SJSA1 (cell line): ENCODE measurements at regions not wholly inside any gene's neighbourhood (a gene's known extent, or its start where the extent isn't known, plus 50 kb on each side); places are given as distances from the start of the nearest gene placed in this dataset.

Experiments used
- DNase-seq, 2 experiments: peaks; one replicate each; pipeline ENCODE4 v3.0.0-alpha.2; 2015 to 2020; ENCODE audit warnings: low spot score in 2 of 2, low read depth in 1 of 2
- H3K27ac ChIP-seq: fragments of 250-450 bp; sonication (Bioruptor Pico); 2 replicates; pipeline ENCODE4 v1.5.1; 2020; ENCODE audit warnings: mild to moderate bottlenecking, moderate library complexity
- H3K27me3 ChIP-seq: fragments of 250-450 bp; sonication (Bioruptor Pico); replicated peaks from 2 replicates; pipeline ENCODE4 v1.5.1; 2020; ENCODE audit warnings: mild to moderate bottlenecking, moderate library complexity
- H3K36me3 ChIP-seq: fragments of 250-450 bp; sonication (Bioruptor Pico); 2 replicates; pipeline ENCODE4 v1.5.1; 2020; ENCODE audit warnings: mild to moderate bottlenecking
- H3K4me1 ChIP-seq: fragments of 250-450 bp; sonication (Bioruptor Pico); replicated peaks from 2 replicates; pipeline ENCODE4 v1.6.1; 2021; ENCODE audit warnings: mild to moderate bottlenecking
- H3K4me3 ChIP-seq: fragments of 250-450 bp; sonication (Bioruptor Pico); 2 replicates; pipeline ENCODE4 v1.5.1; 2020; ENCODE audit warnings: mild to moderate bottlenecking
- H3K9me3 ChIP-seq: fragments of 250-450 bp; sonication (Bioruptor Pico); replicated peaks from 2 replicates; pipeline ENCODE4 v1.5.1; 2020; ENCODE audit warnings: mild to moderate bottlenecking

- no peak overlapping the region for H3K27ac ChIP-seq
- no peaks in the 10 kb centered on the region for H3K27me3 ChIP-seq
- H3K36me3 ChIP-seq, result no peaks in the 10 kb centered on the region
- H3K4me3 ChIP-seq, result no peak overlapping the region
- H3K9me3 ChIP-seq, result no peaks in the 10 kb centered on the region
- no peaks in the 10 kb centered on the region for H3K4me1 ChIP-seq
- no peak for DNase-seq
These were observed 2170.8 kb upstream of the PCDH20 start for GRCh38 chr13:63586467-63586866.

- Histone ChIP-seq H3K4me1 (no peaks in the 10 kb centered on the region), H3K27ac (no peak overlapping the region), H3K27me3 (no peaks in the 10 kb centered on the region), H3K4me3 (no peak overlapping the region), H3K36me3 (no peaks in the 10 kb centered on the region), H3K9me3 (no peaks in the 10 kb centered on the region)
- no peak for DNase-seq
These were observed 2163.1 kb upstream of the PCDH20 start for GRCh38 chr13:63578796-63579195.

GRCh38 chr13:63567031-63567430 is 2151.4 kb upstream of the PCDH20 start:
- no peaks in the 10 kb centered on the region for H3K4me1 ChIP-seq
- no peak overlapping the region for H3K4me3 ChIP-seq
- no peaks in the 10 kb centered on the region for H3K36me3 ChIP-seq
- H3K27me3 ChIP-seq, result no peaks in the 10 kb centered on the region
- no peak overlapping the region for H3K27ac ChIP-seq
- no peaks in the 10 kb centered on the region for H3K9me3 ChIP-seq
- no peak for DNase-seq

- Histone ChIP-seq H3K36me3 (no peaks in the 10 kb centered on the region), H3K9me3 (no peaks in the 10 kb centered on the region), H3K4me1 (no peaks in the 10 kb centered on the region), H3K4me3 (no peak overlapping the region), H3K27ac (no peak overlapping the region), H3K27me3 (no peaks in the 10 kb centered on the region)
- no peak for DNase-seq
These were observed 2138.5 kb upstream of the PCDH20 start for GRCh38 chr13:63554157-63554556.

- H3K4me3 ChIP-seq, result no peak overlapping the region
- no peaks in the 10 kb centered on the region for H3K36me3 ChIP-seq
- no peaks in the 10 kb centered on the region for H3K9me3 ChIP-seq
- no peak for DNase-seq
- H3K4me1 ChIP-seq, result no peaks in the 10 kb centered on the region
- no peak overlapping the region for H3K27ac ChIP-seq
- no peaks in the 10 kb centered on the region for H3K27me3 ChIP-seq
These were observed 2136.1 kb upstream of the PCDH20 start for GRCh38 chr13:63551731-63552130.

- no peak overlapping the region for H3K27ac ChIP-seq
- H3K4me3 ChIP-seq, result no peak overlapping the region
- no peaks in the 10 kb centered on the region for H3K27me3 ChIP-seq
- no peaks in the 10 kb centered on the region for H3K36me3 ChIP-seq
- no peaks in the 10 kb centered on the region for H3K4me1 ChIP-seq
- no peaks in the 10 kb centered on the region for H3K9me3 ChIP-seq
- no peak for DNase-seq
These were observed 2130.9 kb upstream of the PCDH20 start for GRCh38 chr13:63546524-63546923.

GRCh38 chr13:63542770-63543169 is 2127.1 kb upstream of the PCDH20 start:
- Histone ChIP-seq H3K9me3 (no peaks in the 10 kb centered on the region), H3K4me1 (no peaks in the 10 kb centered on the region), H3K36me3 (no peaks in the 10 kb centered on the region), H3K27me3 (no peaks in the 10 kb centered on the region), H3K27ac (no peak overlapping the region), H3K4me3 (no peak overlapping the region)
- no peak for DNase-seq

GRCh38 chr13:63541336-63541735 is 2125.7 kb upstream of the PCDH20 start:
- no peak for DNase-seq
- no peaks in the 10 kb centered on the region for H3K36me3 ChIP-seq
- no peaks in the 10 kb centered on the region for H3K27me3 ChIP-seq
- H3K4me3 ChIP-seq, result no peak overlapping the region
- no peaks in the 10 kb centered on the region for H3K4me1 ChIP-seq
- H3K27ac ChIP-seq, result no peak overlapping the region
- no peaks in the 10 kb centered on the region for H3K9me3 ChIP-seq

- no peaks in the 10 kb centered on the region for H3K36me3 ChIP-seq
- H3K4me1 ChIP-seq, result no peaks in the 10 kb centered on the region
- H3K4me3 ChIP-seq, result no peak overlapping the region
- no peaks in the 10 kb centered on the region for H3K27me3 ChIP-seq
- H3K27ac ChIP-seq, result no peak overlapping the region
- H3K9me3 ChIP-seq, result no peaks in the 10 kb centered on the region
- no peak for DNase-seq
These were observed 2124.4 kb upstream of the PCDH20 start for GRCh38 chr13:63540061-63540460.

- H3K27me3 ChIP-seq, result no peaks in the 10 kb centered on the region
- no peaks in the 10 kb centered on the region for H3K4me1 ChIP-seq
- H3K36me3 ChIP-seq, result no peaks in the 10 kb centered on the region
- DNase-seq, result no peak
- H3K27ac ChIP-seq, result no peak overlapping the region
- no peak overlapping the region for H3K4me3 ChIP-seq
- H3K9me3 ChIP-seq, result no peaks in the 10 kb centered on the region
These were observed 2101.7 kb upstream of the PCDH20 start for GRCh38 chr13:63517371-63517770.

- H3K27me3 ChIP-seq, result no peaks in the 10 kb centered on the region
- DNase-seq, result no peak
- H3K4me1 ChIP-seq, result no peaks in the 10 kb centered on the region
- H3K27ac ChIP-seq, result no peak overlapping the region
- no peak overlapping the region for H3K4me3 ChIP-seq
- H3K9me3 ChIP-seq, result no peaks in the 10 kb centered on the region
- no peaks in the 10 kb centered on the region for H3K36me3 ChIP-seq
These were observed 2100.5 kb upstream of the PCDH20 start for GRCh38 chr13:63516124-63516523.

GRCh38 chr13:63514886-63515285 is 2099.2 kb upstream of the PCDH20 start:
- Histone ChIP-seq H3K27me3 (no peaks in the 10 kb centered on the region), H3K4me1 (no peaks in the 10 kb centered on the region), H3K4me3 (no peak overlapping the region), H3K9me3 (no peaks in the 10 kb centered on the region), H3K27ac (no peak overlapping the region), H3K36me3 (no peaks in the 10 kb centered on the region)
- DNase-seq, result no peak

- Histone ChIP-seq H3K9me3 (no peaks in the 10 kb centered on the region), H3K4me1 (no peaks in the 10 kb centered on the region), H3K4me3 (no peak overlapping the region), H3K36me3 (no peaks in the 10 kb centered on the region), H3K27ac (no peak overlapping the region), H3K27me3 (no peaks in the 10 kb centered on the region)
- DNase-seq, result no peak
These were observed 2096.4 kb upstream of the PCDH20 start for GRCh38 chr13:63512095-63512494.

GRCh38 chr13:63501702-63502101 is 2086.1 kb upstream of the PCDH20 start:
- H3K27ac ChIP-seq, result no peak overlapping the region
- no peak overlapping the region for H3K4me3 ChIP-seq
- DNase-seq, result no peak
- H3K9me3 ChIP-seq, result 0 out of 2 replicates have a peak, but pooled peaks cover under 1% of the 10 kb centered on the region
- no peaks in the 10 kb centered on the region for H3K4me1 ChIP-seq
- no peaks in the 10 kb centered on the region for H3K27me3 ChIP-seq
- no peaks in the 10 kb centered on the region for H3K36me3 ChIP-seq

- H3K4me3 ChIP-seq, result no peak overlapping the region
- H3K27me3 ChIP-seq, result no peaks in the 10 kb centered on the region
- no peaks in the 10 kb centered on the region for H3K9me3 ChIP-seq
- H3K4me1 ChIP-seq, result no peaks in the 10 kb centered on the region
- no peak for DNase-seq
- H3K36me3 ChIP-seq, result no peaks in the 10 kb centered on the region
- H3K27ac ChIP-seq, result no peak overlapping the region
These were observed 2082.0 kb upstream of the PCDH20 start for GRCh38 chr13:63497601-63498000.
